ENCODE measurements at regions not wholly inside any gene's neighbourhood (a gene's known extent, or its start where the extent isn't known, plus 50 kb on each side); places are given as distances from the start of the nearest gene placed in this dataset.

- H3K27me3 Mint-ChIP-seq (ENCODE audit: insufficient read depth, unreplicated experiment) = peaks cover 22% of the 10 kb centered on the region
- BruUV-seq (replicated peaks) = no TSS peak
- intact Hi-C loops (cut with micrococcal nuclease) = no loop called here
- peaks cover 8% of the 10 kb centered on the region for H3K9me3 Mint-ChIP-seq (ENCODE audit: unreplicated experiment)
- H3K4me3 Mint-ChIP-seq (ENCODE audit: unreplicated experiment) = no peak overlapping the region
- CTCF ChIA-PET = interaction anchor here (1.3 to 1.6 kb wide), 2 partner anchors 51 to 58 kb away, joined by 3 to 5 read pairs; no protein-coding TSS in a partner anchor
- POLR2A ChIA-PET = no interaction called here
- no peak for TF ChIP-seq CTCF (IDR thresholded peaks at IDR 0.05; ENCODE audit: unreplicated experiment)
- DNase-seq (ENCODE audit: unreplicated experiment) = no peak
- no peak overlapping the region for H3K27ac Mint-ChIP-seq (ENCODE audit: low read depth, unreplicated experiment)
- H3K4me1 Mint-ChIP-seq (ENCODE audit: insufficient read depth, unreplicated experiment) = no peaks in the 10 kb centered on the region
- H3K36me3 Mint-ChIP-seq (ENCODE audit: insufficient read depth, unreplicated experiment) = no peaks in the 10 kb centered on the region
These were observed 588.0 kb downstream of the SOX6 start for GRCh38 chr11:15768321-15768720.

DNA sequence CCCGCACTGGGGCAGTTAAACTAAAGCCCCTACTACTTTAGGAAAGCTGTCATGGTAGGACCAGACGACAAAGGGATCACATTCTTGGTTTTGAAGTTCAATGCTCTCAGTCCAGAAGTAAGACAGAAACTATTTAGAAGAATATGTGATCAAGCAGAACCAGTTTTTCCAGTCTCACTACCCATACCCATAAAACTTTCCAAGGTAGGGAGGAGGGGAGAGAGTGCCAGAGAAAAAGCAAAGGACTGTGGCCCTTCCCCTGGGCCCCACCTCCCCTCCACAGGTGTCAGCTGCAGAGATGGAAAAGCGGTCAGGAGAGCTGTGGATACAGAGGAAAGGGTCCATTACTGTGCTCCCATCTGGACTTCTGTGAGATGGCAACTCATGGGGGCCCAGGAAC lies 587.1 kb downstream of the SOX6 start:
- H3K27me3 Mint-ChIP-seq (ENCODE audit: insufficient read depth, unreplicated experiment) = peaks cover 25% of the 10 kb centered on the region
- peaks cover 5% of the 10 kb centered on the region for H3K9me3 Mint-ChIP-seq (ENCODE audit: unreplicated experiment)
- CTCF ChIA-PET = interaction anchor here (1.3 kb wide), 1 partner anchor 9 kb away, joined by 3 read pairs; no protein-coding TSS in a partner anchor
- intact Hi-C loops (cut with micrococcal nuclease) = no loop called here
- no peak overlapping the region for H3K27ac Mint-ChIP-seq (ENCODE audit: low read depth, unreplicated experiment)
- no peak overlapping the region for H3K4me3 Mint-ChIP-seq (ENCODE audit: unreplicated experiment)
- TF ChIP-seq CTCF (IDR thresholded peaks at IDR 0.05; ENCODE audit: unreplicated experiment) = no peak
- no peaks in the 10 kb centered on the region for H3K36me3 Mint-ChIP-seq (ENCODE audit: insufficient read depth, unreplicated experiment)
- POLR2A ChIA-PET = no interaction called here
- DNase-seq (ENCODE audit: unreplicated experiment) = no peak
- H3K4me1 Mint-ChIP-seq (ENCODE audit: insufficient read depth, unreplicated experiment) = no peaks in the 10 kb centered on the region
- BruUV-seq (replicated peaks) = no TSS peak

GRCh38 chr11:15770798-15771414 lies 585.4 kb downstream of the SOX6 start:
- Mint-ChIP-seq H3K4me3 (ENCODE audit: unreplicated experiment) (no peak overlapping the region), H3K9me3 (ENCODE audit: unreplicated experiment) (no peaks in the 10 kb centered on the region), H3K36me3 (ENCODE audit: insufficient read depth, unreplicated experiment) (no peaks in the 10 kb centered on the region), H3K27ac (ENCODE audit: low read depth, unreplicated experiment) (no peak overlapping the region), H3K4me1 (ENCODE audit: insufficient read depth, unreplicated experiment) (no peaks in the 10 kb centered on the region), H3K27me3 (ENCODE audit: insufficient read depth, unreplicated experiment) (peaks cover 28% of the 10 kb centered on the region)
- ChIA-PET CTCF (interaction anchor here (1.3 kb wide), 1 partner anchor 843 kb away, joined by 7 read pairs; no protein-coding TSS in a partner anchor), POLR2A (no interaction called here)
- peak; percentile 65 for DNase-seq (ENCODE audit: unreplicated experiment)
- peak; percentile 67 for TF ChIP-seq CTCF (IDR thresholded peaks at IDR 0.05; ENCODE audit: unreplicated experiment)
- intact Hi-C loops (cut with micrococcal nuclease) = loop anchor here (1.0 to 2.0 kb wide), 2 partner anchors 46 to 842 kb away; no protein-coding TSS in a partner anchor
- no TSS peak for BruUV-seq (replicated peaks)

- H3K36me3 Mint-ChIP-seq (ENCODE audit: insufficient read depth, unreplicated experiment) = no peaks in the 10 kb centered on the region
- BruUV-seq (replicated peaks) = no TSS peak
- H3K9me3 Mint-ChIP-seq (ENCODE audit: unreplicated experiment) = no peaks in the 10 kb centered on the region
- POLR2A ChIA-PET = no interaction called here
- no peak overlapping the region for H3K27ac Mint-ChIP-seq (ENCODE audit: low read depth, unreplicated experiment)
- no peaks in the 10 kb centered on the region for H3K4me1 Mint-ChIP-seq (ENCODE audit: insufficient read depth, unreplicated experiment)
- no peak for TF ChIP-seq CTCF (IDR thresholded peaks at IDR 0.05; ENCODE audit: unreplicated experiment)
- no peak overlapping the region for H3K4me3 Mint-ChIP-seq (ENCODE audit: unreplicated experiment)
- CTCF ChIA-PET = interaction anchor here (0.6 to 1.9 kb wide), 15 partner anchors 10 to 841 kb away, joined by 3 to 9 read pairs (median 3); no protein-coding TSS in a partner anchor
- DNase-seq (ENCODE audit: unreplicated experiment) = no peak
- intact Hi-C loops (cut with micrococcal nuclease) = no loop called here
- H3K27me3 Mint-ChIP-seq (ENCODE audit: insufficient read depth, unreplicated experiment) = peaks cover 28% of the 10 kb centered on the region
These were observed 583.8 kb downstream of the SOX6 start for GRCh38 chr11:15772547-15772946.
